NCI-H526 treated with DMSO at 0.1 percent for 48 hours (cell line): ENCODE measurements at regions not wholly inside any gene's neighbourhood (a gene's known extent, or its start where the extent isn't known, plus 50 kb on each side); places are given as distances from the start of the nearest gene placed in this dataset.

Experiments used
- DNase-seq: peaks from one replicate; lab custom pipeline; 2025; lab: John Stamatoyannopoulos, UW

- DNase-seq = no peak
Observed at GRCh38 chr6:80456724-80457438, 350.4 kb downstream of the BCKDHB start.

GRCh38 chr6:80454661-80455365 is 348.3 kb downstream of the BCKDHB start:
- peak; percentile 8 for DNase-seq

DNA sequence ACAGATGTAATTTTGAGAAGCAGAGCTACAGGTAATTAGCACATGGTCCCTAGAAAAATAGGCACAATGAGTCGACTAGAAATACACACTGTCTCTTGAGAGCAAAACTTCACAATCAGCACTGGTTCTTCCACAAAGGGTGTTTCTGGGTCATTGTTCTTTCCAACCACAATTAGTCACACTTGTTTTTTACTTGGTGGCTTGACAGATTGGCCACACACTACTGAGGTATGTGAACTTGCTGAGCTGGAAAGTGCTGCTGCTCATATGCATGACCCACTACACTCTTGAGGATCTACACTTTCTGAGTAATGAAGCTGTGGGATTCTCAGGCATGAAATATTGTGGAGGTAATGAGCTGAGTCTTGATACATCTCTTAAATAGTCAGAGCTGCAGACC is 347.7 kb downstream of the BCKDHB start:
- no peak for DNase-seq

DNA sequence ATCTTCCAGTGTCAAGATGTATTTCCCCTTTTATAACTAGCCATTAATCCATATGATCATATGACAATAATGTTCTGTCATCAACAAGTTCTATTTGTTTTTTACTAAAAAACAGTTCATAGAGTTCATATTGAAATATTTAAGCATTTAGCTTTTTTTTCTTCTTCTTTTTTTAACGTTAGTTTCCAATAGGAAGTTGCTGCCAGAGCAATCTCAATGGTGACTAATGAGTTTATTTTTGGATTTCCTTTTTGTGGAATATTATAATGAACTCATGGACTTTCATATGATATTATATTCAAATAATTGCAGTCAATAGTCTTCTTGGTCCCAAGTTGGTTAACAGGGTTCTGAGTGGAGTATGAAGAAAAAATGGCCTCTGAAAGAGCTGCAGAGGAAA is 343.3 kb downstream of the BCKDHB start:
- no peak for DNase-seq

- DNase-seq = no peak
Observed at GRCh38 chr6:80446454-80447045, 340.1 kb downstream of the BCKDHB start.

DNA sequence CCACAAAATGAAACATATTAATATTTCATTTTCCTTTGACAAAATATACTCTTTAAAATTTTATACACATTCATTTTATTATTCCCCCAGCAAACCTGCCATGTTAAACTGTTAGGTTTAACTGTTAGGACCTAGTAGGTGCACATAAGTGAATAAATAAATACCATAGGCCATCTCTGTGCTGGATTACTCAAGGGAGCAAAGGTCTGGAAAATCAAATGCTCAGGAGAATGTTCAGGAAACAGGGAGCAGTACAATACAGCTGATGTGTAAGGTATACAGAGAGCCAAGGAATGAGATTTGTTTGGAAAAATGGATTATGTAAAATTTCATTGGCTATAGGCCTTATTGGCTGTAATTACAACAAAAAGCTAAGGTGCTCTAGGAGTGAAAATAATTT is 339.3 kb downstream of the BCKDHB start:
- no peak for DNase-seq

DNA sequence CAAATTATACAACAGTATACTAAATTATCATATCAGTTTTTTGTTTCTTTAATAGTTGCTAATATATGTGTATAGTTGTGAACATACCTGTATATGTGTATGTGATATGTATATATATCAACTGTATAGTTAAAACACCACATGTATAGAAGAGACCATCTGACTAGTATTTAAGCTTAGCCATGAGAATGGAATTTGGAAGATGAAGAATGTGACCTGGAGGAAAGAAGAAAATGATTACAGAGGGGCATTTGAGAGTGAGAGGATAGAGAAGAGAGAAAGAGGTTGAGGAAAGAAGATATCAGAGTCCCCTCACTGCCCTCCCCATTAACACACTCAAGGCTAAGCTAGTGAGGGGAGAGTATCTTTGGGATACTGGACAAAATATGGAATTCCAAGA is 335.9 kb downstream of the BCKDHB start:
- DNase-seq = no peak

GRCh38 chr6:80441131-80441530 is 334.7 kb downstream of the BCKDHB start:
- DNase-seq = no peak

GRCh38 chr6:80440496-80441115 is 334.1 kb downstream of the BCKDHB start:
- no peak for DNase-seq

- DNase-seq = no peak
Observed at GRCh38 chr6:80439721-80440470, 333.4 kb downstream of the BCKDHB start.

GRCh38 chr6:80438772-80439171 is 332.3 kb downstream of the BCKDHB start:
- no peak for DNase-seq

GRCh38 chr6:80437801-80438200 is 331.3 kb downstream of the BCKDHB start:
- no peak for DNase-seq

- DNase-seq = no peak
Observed at GRCh38 chr6:80437221-80437620, 330.8 kb downstream of the BCKDHB start.

DNA sequence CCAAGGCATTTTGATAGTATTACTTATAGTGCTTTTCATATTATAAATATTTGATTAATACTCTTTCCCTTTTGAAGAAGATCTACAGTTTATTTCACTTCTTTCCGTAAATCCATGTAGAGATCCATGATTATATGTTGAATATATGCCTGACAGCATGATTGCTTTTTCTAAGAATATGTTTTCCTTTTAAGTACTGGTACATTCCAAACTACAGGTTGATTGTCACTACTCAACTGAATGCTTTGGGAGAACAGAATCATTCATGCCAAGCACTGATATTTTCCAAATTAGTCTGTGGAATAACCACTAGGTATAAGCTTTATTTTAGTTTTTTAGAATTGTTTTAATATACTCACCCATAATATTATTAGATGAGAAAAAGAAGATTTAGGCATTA is 330.2 kb downstream of the BCKDHB start:
- DNase-seq = no peak

GRCh38 chr6:80435457-80435856 is 329.0 kb downstream of the BCKDHB start:
- no peak for DNase-seq

DNA sequence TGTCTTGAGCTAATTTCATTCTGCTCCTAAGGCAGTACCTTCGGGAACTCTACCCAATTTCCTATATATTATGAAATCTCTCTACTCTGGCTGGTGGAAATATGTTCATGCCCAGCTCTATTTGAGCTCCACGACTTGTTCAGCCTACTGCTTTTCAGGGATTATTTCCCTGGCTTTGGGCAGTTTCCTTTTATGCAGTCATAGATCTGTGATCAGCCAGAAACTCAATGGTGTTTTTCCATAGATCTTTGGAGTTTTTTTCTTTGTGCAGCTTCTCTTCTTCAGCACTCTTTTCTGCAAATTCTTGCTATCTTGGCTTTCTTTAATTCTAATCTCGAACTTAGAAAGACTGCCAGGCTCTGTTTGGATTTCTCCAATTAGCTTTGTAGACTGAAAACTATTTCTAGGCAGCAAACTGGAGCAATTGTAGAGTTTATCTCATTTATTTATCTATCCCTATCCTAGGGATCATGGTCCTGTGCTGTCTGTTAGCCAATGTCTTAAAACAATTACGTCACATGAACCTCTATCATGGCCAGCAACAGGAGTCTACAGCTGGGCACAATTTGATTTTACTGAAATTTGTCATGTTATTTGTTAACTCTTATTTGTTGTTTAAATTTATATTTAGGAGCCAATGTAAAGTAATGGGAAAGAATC is 328.4 kb downstream of the BCKDHB start:
- DNase-seq = no peak

GRCh38 chr6:80433673-80434025 is 327.2 kb downstream of the BCKDHB start:
- DNase-seq = no peak

DNA sequence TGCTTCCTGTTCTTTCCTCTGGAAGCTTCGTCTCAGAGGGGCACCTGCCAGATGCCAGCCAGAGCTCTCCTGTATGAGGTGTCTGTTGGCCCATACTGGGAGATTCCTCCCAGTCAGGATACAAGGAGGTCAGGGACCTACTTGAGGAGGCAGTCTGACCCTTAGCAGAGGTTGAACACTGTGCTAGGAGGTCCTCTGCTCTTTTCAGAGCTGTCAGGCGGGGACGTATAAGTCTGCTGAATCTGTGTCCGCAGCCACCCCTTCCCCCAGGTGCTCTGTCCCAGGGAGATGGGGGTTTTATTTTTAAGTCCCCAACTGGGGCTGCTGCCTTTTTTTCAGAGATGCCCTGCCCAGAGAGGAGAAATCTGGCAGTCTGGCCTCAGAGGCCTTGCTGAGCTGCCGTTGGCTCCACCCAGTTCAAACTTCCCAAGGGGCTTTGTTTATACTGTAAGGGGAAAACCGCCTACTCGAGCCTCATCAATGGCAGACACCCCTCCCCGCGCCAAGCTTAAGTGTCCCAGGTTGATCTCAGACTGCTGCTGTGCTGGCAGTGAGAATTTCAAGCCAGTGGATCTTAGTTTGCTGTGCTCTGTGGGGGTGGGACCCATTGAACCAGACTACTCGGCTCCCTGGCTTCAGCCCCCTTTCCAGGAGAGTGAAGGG is 326.7 kb downstream of the BCKDHB start:
- no peak for DNase-seq

GRCh38 chr6:80425089-80425823 is 318.8 kb downstream of the BCKDHB start:
- DNase-seq = no peak

DNA sequence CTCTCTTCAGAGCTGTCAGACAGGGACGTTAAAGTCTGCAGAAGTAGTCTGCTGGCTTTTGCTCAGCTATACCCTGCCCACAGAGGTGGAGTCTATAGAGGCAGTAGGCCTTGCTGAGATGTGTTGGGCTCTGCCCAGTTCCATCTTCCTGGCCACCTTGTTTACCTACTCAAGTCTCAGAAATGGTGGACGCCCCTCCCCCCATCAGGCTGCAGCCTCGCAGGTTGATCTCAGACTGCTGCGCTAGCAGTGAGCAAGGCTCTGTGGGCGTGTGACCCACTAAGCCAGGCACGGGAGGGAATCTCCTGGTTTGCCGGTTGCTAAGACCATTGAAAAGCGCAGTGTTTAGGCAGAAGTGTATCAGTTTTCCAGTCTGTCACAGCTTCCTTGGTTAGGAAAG is 305.0 kb downstream of the BCKDHB start:
- DNase-seq = no peak
